SK-N-MC (cell line): ENCODE measurements at regions not wholly inside any gene's neighbourhood (a gene's known extent, or its start where the extent isn't known, plus 50 kb on each side); places are given as distances from the start of the nearest gene placed in this dataset.

Experiments used
- DNase-seq: peaks from one replicate; pipeline ENCODE4 v3.0.0-alpha.2; 2011; ENCODE audit warnings: low read depth, low spot score
- H3K27ac ChIP-seq: fragments of 200-600 bp; sonication (generic); 2 replicates; pipeline ENCODE4 v1.5.1; 2016; ENCODE audit warnings: mixed run types
- H3K36me3 ChIP-seq: fragments of 200-600 bp; sonication (generic); 2 replicates; pipeline ENCODE4 v1.6.1; 2017; ENCODE audit warnings: antibody characterized with exemption, low read length, mixed read lengths; ENCODE audit not compliant: insufficient read depth
- H3K4me3 ChIP-seq: fragments of 200-600 bp; sonication (generic); 2 replicates; pipeline ENCODE4 v1.5.1; 2016
- H3K9ac ChIP-seq: fragments of 200-600 bp; sonication (generic); 2 replicates; pipeline ENCODE4 v1.8.0; 2017; ENCODE audit warnings: mixed run types, mixed read lengths; ENCODE audit not compliant: insufficient read length
- H3K9me3 ChIP-seq: fragments of 200-600 bp; sonication (generic); 2 replicates; pipeline ENCODE4 v1.6.1; 2017; ENCODE audit warnings: low read depth, mild to moderate bottlenecking, antibody characterized with exemption, low read length, moderate library complexity, mixed read lengths
- EZH2 ChIP-seq: fragments of 200-600 bp; sonication (generic); IDR thresholded peaks from one replicate; pipeline ENCODE4 v1.6.1; 2017; ENCODE audit warnings: antibody characterized with exemption
- FOXP2 ChIP-seq: optimal IDR thresholded peaks from 2 replicates; pipeline ENCODE3; 2011; ENCODE audit warnings: mild to moderate bottlenecking, moderate library complexity; ENCODE audit not compliant: insufficient read depth; ENCODE audit errors: extremely low read length, control extremely low read depth
- POLR2AphosphoS5 ChIP-seq: IDR thresholded peaks from 2 replicates; pipeline ENCODE4 v1.6.1; 2012; ENCODE audit warnings: mild to moderate bottlenecking, low read depth, low read length, borderline replicate concordance

DNA sequence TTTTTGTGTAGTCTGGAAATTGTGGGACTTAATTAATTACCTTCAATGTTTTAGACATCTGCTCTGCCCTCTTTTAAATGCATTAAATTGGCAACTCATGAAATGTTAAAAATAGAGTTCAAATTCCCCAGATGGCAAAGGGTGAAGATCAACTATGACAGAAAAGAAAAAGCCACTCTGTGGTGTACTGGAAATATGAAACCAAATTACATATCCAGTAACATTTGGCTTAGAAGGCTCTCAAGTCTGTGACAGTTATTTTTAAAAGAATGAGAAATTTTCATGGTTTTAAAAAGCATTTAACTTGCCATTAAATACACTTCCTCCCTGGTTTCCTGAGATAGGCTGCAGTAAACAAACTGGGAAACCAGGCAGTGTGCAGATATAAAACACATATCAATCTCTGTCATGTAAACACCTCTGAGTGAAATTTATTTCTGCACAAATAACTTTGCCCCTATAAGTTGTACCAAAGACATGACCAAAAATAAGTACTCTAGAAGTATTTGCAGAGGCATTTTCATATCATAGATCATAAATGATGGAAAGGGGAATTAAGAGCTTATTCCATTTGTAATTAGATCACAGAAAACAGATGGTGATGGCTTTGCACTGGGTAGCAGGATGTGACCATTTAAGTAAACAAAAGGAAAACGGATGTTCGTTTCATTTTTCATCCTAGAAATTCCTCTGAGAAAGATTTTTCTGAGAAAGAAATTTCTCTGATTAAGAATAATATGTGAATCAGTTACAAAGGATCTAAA, 360.1 kb downstream of the SAMD5 start:
- H3K9ac ChIP-seq, result no peak overlapping the region
- TF ChIP-seq POLR2AphosphoS5 (no peak), EZH2 (no peak), FOXP2 (no peak)
- peak overlapping the region; percentile 38 for H3K4me3 ChIP-seq
- no peak for DNase-seq
- H3K36me3 ChIP-seq, result no peaks in the 10 kb centered on the region
- H3K9me3 ChIP-seq, result no peaks in the 10 kb centered on the region
- H3K27ac ChIP-seq, result peak overlapping the region; percentile 55

- no peak overlapping the region for H3K9ac ChIP-seq
- peak overlapping the region; percentile 38 for H3K4me3 ChIP-seq
- TF ChIP-seq EZH2 (no peak), POLR2AphosphoS5 (no peak), FOXP2 (no peak)
- H3K36me3 ChIP-seq, result no peaks in the 10 kb centered on the region
- H3K9me3 ChIP-seq, result no peaks in the 10 kb centered on the region
- DNase-seq, result no peak
- 0 out of 2 replicates have a peak overlapping the region, but pooled peaks have one; percentile 55 for H3K27ac ChIP-seq
These were observed 360.7 kb downstream of the SAMD5 start for GRCh38 chr6:147869201-147869600.

GRCh38 chr6:147869869-147870268, 361.4 kb downstream of the SAMD5 start:
- Histone ChIP-seq H3K4me3 (no peak overlapping the region), H3K27ac (no peak overlapping the region), H3K9me3 (no peaks in the 10 kb centered on the region), H3K36me3 (no peaks in the 10 kb centered on the region), H3K9ac (no peak overlapping the region)
- TF ChIP-seq EZH2, result no peak
- no peak for TF ChIP-seq FOXP2
- no peak for TF ChIP-seq POLR2AphosphoS5
- DNase-seq, result no peak

GRCh38 chr6:147870506-147871110, 362.1 kb downstream of the SAMD5 start:
- H3K9me3 ChIP-seq, result no peaks in the 10 kb centered on the region
- H3K9ac ChIP-seq, result peak overlapping the region; percentile 54
- peak overlapping the region; percentile 50 for H3K4me3 ChIP-seq
- H3K36me3 ChIP-seq, result no peaks in the 10 kb centered on the region
- DNase-seq, result no peak
- TF ChIP-seq EZH2 (no peak), FOXP2 (no peak), POLR2AphosphoS5 (no peak)
- peak overlapping the region; percentile 58; the same call in 1 of the 2 replicates for H3K27ac ChIP-seq

DNA sequence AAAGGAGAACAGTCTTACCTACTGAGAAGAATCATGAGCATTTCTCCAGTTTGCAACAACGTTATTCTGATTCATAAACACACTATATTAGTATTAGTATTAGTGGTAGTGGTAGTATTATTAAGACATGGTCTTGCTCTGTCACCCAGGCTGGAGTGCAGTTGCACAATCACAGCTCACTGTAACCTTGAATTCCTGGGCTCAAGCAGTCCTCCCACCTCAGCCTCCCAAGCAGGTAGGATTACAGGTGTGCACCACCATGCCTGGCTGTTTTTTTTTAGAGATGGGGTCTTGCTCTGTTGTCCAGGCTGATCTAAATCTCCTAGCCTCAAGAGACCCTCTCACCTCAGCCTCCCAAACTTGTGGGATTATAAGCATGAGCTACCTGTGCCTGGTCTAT, 363.5 kb downstream of the SAMD5 start:
- no peak overlapping the region for H3K4me3 ChIP-seq
- no peaks in the 10 kb centered on the region for H3K36me3 ChIP-seq
- TF ChIP-seq POLR2AphosphoS5, result no peak
- TF ChIP-seq FOXP2, result no peak
- H3K9ac ChIP-seq, result no peak overlapping the region
- H3K9me3 ChIP-seq, result no peaks in the 10 kb centered on the region
- H3K27ac ChIP-seq, result no peak overlapping the region
- no peak for DNase-seq

DNA sequence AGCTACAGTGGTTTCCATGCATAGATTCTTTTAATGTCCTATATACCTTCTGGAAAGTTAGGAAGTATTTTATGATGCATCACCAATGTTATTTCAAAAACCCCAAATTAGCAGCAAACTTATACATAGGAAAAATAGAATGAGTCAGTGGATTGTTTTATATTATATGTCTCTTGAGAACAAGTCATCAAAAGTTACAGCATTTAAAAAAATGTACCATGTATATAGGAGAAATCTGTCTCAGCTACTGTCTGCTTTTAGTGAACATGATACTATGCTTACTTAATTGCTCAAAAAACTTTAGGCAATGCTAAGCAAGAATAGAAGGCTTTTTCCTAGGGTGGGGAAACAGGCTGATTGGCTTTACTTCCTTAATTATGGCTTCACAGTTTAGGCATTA, 365.3 kb downstream of the SAMD5 start:
- TF ChIP-seq POLR2AphosphoS5 (no peak), FOXP2 (no peak), EZH2 (no peak)
- Histone ChIP-seq H3K27ac (no peak overlapping the region), H3K4me3 (no peak overlapping the region), H3K9ac (no peak overlapping the region), H3K9me3 (no peaks in the 10 kb centered on the region), H3K36me3 (no peaks in the 10 kb centered on the region)
- no peak for DNase-seq

DNA sequence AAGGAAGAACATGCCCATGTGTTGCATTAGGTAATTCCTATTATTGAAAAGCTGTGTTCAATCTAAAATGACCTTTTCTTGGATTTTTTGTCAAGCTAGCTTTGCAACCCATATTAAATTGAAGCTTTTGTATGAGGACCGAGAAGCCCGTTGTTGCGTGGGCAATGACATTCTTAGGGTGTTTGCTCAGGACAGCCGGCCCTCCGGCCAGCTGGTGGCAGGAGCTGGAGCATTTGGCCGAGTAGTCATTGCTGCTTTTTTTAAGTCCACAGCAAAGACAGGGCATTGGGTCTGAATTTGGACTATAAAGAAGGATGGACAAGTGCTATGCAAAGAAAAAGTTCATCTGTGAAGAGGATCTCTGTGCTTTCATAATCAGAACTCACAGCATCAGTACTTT, 365.8 kb downstream of the SAMD5 start:
- Histone ChIP-seq H3K9ac (no peak overlapping the region), H3K36me3 (no peaks in the 10 kb centered on the region)
- DNase-seq, result no peak

GRCh38 chr6:147879031-147879580, 370.6 kb downstream of the SAMD5 start:
- Histone ChIP-seq H3K9me3 (no peaks in the 10 kb centered on the region), H3K36me3 (no peaks in the 10 kb centered on the region), H3K27ac (no peak overlapping the region), H3K9ac (no peak overlapping the region), H3K4me3 (no peak overlapping the region)
- no peak for DNase-seq
- TF ChIP-seq POLR2AphosphoS5 (no peak), FOXP2 (no peak), EZH2 (no peak)

More for the DNA sequence above, 365.8 kb downstream of the SAMD5 start:
- Histone ChIP-seq H3K4me3 (no peak overlapping the region), H3K27ac (no peak overlapping the region), H3K9me3 (no peaks in the 10 kb centered on the region)
- TF ChIP-seq POLR2AphosphoS5 (no peak), FOXP2 (no peak), EZH2 (no peak)

- TF ChIP-seq POLR2AphosphoS5, result no peak
- TF ChIP-seq EZH2, result no peak
- no peak for TF ChIP-seq FOXP2
- no peaks in the 10 kb centered on the region for H3K9me3 ChIP-seq
- no peak for DNase-seq
- H3K9ac ChIP-seq, result no peak overlapping the region
- no peak overlapping the region for H3K4me3 ChIP-seq
- no peaks in the 10 kb centered on the region for H3K36me3 ChIP-seq
- no peak overlapping the region for H3K27ac ChIP-seq
These were observed 372.9 kb downstream of the SAMD5 start for GRCh38 chr6:147881432-147881831.
